ENCODE measurements at regions not wholly inside any gene's neighbourhood (a gene's known extent, or its start where the extent isn't known, plus 50 kb on each side); places are given as distances from the start of the nearest gene placed in this dataset.
"Not testable (repeated sequence)": the region's sequence is repeated elsewhere in the genome, so short reads cannot be mapped to it uniquely, and the experiment has no call there.

GRCh38 chr15:70576276-70576675 is 187.1 kb downstream of the UACA start:
- no peak for DNase-seq

GRCh38 chr15:70575231-70576226 is 187.8 kb downstream of the UACA start:
- DNase-seq = no peak

DNA sequence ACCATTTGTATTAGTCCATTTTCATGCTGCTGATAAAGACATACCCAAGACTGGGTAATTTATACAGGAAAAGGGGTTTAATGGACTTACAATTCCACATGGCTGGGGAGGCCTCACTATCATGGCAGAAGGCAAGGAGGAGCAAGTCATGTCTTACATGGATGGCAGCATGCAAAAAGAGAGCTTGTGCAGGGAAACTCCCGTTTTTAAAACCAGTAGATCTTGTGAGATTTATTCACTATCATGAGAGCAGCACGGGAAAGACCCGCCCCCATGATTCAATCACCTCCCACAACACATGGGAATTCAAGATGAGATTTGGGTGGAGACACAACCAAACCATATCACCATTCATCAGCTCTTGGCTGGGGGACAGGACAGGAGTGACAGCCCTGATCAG is 189.0 kb downstream of the UACA start:
- not testable (repeated sequence) for DNase-seq

DNA sequence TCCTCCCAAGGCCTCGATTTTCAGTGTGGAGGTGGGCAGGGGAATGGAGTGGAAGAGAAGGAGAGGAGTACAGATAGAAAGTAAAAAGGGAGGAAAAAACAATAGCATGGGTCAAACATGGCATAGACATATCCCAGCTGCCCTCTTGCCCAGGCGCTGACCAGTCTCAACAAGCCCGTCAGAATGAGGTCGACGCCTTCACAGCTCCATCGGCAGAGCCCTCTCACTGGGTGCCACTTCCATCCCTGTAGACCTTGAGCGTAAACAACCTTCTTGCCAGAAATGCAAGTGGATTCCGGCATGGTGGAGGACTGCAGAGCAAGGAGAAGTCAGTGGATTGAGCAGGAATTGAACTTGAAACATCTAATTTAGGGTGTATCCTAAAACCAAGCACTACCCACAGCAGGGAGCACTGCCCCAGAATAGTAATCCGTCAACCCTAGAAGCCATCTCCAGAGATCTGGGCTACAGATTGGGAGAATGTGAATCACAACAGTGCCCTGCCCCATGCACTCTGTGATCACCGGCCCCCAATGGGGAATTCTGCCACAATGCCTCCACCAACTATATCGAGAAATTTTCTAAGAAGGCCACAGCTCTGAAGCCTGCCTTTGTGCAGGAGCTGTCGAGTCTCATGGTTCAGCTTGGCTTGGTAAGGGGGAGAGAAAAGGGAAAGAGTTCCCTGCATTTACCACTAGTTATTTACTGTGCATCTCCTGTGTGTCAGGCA is 190.1 kb downstream of the UACA start:
- DNase-seq = no peak

DNA sequence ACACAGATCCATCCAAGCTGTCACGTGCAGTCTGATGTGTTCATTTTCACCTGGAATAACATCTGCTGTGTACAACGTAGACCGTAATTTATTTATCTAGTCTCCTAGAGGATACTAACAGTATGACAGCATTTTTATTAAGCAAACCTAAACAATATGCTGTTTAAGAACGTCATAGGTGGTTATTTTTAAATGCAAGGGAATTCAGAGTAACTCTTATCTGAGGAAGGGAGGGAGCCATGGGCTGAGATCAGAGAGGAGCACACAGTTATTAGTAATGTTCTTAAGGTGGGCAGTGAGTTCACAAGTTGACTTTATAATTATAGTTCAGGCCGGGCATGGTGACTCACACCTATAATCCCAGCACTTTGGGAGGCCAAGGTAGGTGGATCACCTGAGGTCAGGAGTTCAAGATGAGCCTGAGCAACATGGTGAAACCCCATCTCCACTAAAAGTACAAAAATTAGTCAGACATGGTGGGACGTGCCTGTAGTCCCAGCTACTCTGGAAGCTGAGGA is 193.6 kb downstream of the UACA start:
- no peak for DNase-seq

GRCh38 chr15:70569091-70569713 is 194.2 kb downstream of the UACA start:
- no peak for DNase-seq

DNA sequence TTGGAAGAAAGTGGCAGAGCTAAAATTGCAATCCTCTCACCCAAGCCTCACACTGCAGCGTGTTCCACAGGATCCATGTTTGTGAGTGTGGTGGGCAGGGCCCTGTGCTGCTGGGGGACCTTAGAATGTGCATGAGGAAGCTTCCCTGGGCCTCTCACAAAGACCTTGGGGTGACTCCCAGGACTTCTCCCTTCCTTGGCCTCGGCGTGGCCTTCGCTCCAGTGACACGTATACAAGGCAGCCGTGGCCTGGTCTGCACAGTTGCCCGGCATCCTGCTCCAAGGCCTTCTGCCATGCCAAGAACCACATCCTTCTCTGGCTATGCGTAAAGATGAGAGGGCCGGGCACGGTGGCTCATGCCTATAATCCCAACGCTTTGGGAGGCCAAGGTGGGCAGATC is 196.4 kb downstream of the UACA start:
- DNase-seq = no peak

- DNase-seq = no peak
Observed at GRCh38 chr15:70566047-70566835, 197.1 kb downstream of the UACA start.

DNA sequence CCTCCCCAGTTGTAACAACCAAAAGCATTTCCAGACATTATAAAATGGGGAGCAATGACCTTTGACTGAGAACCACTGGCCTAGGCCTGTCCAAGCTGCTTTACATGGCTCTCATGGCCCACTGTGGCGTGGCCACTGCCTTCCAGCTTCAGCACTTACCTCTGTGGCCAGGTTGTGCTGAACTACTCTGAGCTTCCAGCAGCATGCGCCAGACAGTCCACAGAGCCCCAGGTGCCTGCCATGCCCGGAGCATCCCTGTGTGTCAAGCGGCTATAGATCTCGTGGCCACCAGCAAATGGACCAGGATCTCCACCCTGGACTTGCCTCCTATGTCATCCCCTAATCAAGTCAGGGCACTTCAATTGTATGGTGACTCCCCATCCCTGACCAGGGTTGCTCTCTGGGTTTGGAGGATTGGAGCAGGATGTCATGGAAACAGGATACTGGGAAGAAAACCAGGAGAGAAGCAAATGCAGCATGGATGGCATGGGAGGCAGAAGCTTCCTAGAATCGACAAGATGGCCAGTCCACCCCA is 199.7 kb downstream of the UACA start:
- no peak for DNase-seq

GRCh38 chr15:70562906-70563305 is 200.5 kb downstream of the UACA start:
- no peak for DNase-seq

GRCh38 chr15:70561885-70562284 is 201.5 kb downstream of the UACA start:
- no peak for DNase-seq

- no peak for DNase-seq
Observed at GRCh38 chr15:70560617-70561328, 202.6 kb downstream of the UACA start.

- DNase-seq = no peak
Observed at GRCh38 chr15:70559265-70560239, 203.8 kb downstream of the UACA start.

DNA sequence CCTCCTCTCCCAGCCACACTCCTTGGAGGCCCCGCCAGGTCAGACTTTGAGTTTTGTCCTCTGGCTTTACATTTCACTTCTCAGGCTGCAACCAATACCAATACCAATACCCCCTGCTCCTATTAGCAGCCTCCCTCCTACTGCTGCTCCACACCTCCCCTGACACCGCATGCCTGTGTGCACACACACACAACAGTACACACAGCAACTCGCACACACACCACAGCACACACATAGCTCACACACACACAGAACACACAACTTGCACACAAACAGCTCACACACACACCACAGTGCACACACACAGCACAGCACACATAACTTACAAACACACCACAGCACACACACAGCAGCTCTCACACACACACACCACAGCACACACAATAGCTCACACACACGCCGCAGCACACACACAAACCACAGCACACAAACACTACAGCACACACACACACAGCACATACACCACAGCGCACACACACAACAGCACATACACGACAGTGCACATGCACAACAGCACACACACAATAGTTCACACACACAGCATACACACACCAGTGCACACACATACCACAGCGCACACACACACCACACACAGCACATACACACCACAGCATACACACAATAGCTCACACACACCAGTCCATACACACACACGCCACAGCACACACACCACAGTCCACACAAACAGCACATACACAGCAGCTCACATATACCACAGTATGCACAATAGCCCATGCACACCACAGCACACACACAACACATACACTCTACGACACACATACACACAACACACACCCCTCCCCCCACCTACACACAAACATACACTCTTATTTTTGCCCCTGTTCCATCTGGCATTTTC is 204.7 kb downstream of the UACA start:
- DNase-seq = no peak

GRCh38 chr15:70557521-70558258 is 205.7 kb downstream of the UACA start:
- DNase-seq = peak; percentile 66

DNA sequence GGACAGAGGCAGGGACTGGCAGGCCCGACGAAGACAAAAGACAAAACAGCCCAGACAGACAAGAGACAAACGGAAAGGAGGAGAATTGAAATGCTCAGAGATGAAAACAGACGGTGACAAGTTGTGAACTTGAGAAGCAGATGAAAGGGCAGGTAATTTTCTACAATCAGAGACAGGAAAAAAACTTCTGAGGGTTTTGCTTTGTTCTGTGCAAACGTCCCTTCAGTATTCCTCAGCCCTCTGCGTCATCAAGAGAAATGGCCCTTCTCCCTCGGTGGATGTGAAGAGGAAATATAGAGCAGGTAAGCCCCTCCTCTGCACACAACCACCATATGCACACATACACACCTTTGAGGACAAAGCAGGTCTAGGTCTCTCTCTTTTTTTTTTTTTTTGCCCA is 206.6 kb downstream of the UACA start:
- DNase-seq = no peak

DNA sequence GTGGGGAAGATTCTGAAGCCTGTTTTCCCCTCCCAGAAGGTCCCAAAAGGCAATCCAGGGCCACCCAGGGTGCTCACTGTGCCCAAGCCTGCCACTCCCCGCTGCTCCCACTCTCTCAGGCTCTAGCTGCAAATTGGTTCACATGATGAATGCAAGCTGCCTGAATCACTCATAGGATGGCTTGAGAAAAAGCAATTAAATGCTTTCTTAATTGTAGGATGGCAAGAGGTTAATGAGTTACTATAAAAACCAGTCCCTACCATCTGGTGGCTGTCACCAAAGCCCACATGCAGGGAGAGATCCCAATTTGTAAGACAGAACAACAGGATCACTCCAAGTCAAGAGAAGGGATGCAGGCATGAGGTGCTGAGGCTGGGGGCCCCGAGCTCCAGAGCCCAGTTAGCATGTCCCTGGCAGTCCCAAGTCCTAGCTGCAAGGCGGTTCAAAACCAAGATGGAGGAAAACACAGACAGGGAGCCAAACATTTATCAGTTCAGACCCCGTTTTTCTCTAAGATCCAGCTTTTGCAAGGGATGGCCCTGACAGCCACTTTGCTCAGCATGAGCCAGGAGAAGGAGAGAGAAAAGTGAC is 207.1 kb downstream of the UACA start:
- DNase-seq = no peak

DNA sequence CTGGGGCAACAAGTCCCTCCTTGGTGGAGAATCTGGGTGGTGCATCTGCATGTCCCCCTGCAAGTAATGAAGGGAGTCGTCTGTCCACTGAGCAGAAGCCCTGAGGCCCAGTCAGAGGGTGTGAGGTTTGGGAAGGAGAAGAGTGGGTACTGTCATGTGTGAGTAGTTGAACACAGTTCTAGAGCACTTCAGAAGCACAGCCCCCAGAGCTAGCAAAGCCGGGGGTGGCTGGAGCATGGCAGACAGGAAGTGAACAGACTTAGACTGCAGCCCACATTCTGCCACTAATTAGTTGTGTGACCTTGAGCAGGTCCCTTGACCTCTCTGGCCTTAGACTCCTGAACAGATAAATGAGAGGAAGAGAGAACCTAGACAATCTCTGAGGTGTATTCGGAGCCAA is 207.6 kb downstream of the UACA start:
- DNase-seq = no peak
